PC-9 (cell line): ENCODE measurements at regions not wholly inside any gene's neighbourhood (a gene's known extent, or its start where the extent isn't known, plus 50 kb on each side); places are given as distances from the start of the nearest gene placed in this dataset.

Source experiments
- CTCF ChIP-seq: fragments of 200-600 bp; sonication (generic); conservative IDR thresholded peaks from 2 replicates; pipeline ENCODE4 v1.6.1; 2017; ENCODE audit warnings: mixed run types, antibody characterized with exemption, mild to moderate bottlenecking, moderate library complexity
- EZH2 ChIP-seq: fragments of 200-600 bp; sonication (generic); IDR thresholded peaks from 2 replicates; pipeline ENCODE4 v1.8.0; 2017; ENCODE audit warnings: antibody characterized with exemption, low read depth

GRCh38 chr3:28739647-28740046 lies 391.0 kb upstream of the AZI2 start:
- TF ChIP-seq CTCF: no peak
- TF ChIP-seq EZH2: no peak
